HG02870 (cell line): ENCODE measurements at regions not wholly inside any gene's neighbourhood (a gene's known extent, or its start where the extent isn't known, plus 50 kb on each side); places are given as distances from the start of the nearest gene placed in this dataset.

Experiments
- ATAC-seq: cut with Tn5 transposase; IDR thresholded peaks from one replicate; pipeline ENCODE4 v1.9.1; 2021; ENCODE audit warnings: mild to moderate bottlenecking, moderate library complexity; ENCODE audit not compliant: unreplicated experiment

GRCh38 chr4:186930024-186930423, 206.4 kb upstream of the FAT1 start:
- no peak for ATAC-seq

GRCh38 chr4:186931519-186931918, 207.9 kb upstream of the FAT1 start:
- no peak for ATAC-seq

- ATAC-seq, result no peak
These were observed 208.5 kb upstream of the FAT1 start for GRCh38 chr4:186932196-186932595.

- no peak for ATAC-seq
These were observed 209.1 kb upstream of the FAT1 start for GRCh38 chr4:186932631-186933187.

GRCh38 chr4:186934244-186934643, 210.6 kb upstream of the FAT1 start:
- no peak for ATAC-seq

- ATAC-seq, result no peak
These were observed 211.3 kb upstream of the FAT1 start for GRCh38 chr4:186934841-186935443.

- ATAC-seq, result no peak
These were observed 212.2 kb upstream of the FAT1 start for GRCh38 chr4:186935901-186936300.

GRCh38 chr4:186936496-186937375, 213.1 kb upstream of the FAT1 start:
- ATAC-seq, result no peak

- ATAC-seq, result no peak
These were observed 215.6 kb upstream of the FAT1 start for GRCh38 chr4:186939226-186939625.

GRCh38 chr4:186939766-186940165, 216.1 kb upstream of the FAT1 start:
- ATAC-seq, result no peak

GRCh38 chr4:186940476-186940875, 216.8 kb upstream of the FAT1 start:
- no peak for ATAC-seq

GRCh38 chr4:186942758-186943377, 219.2 kb upstream of the FAT1 start:
- ATAC-seq, result no peak

GRCh38 chr4:186943411-186943810, 219.8 kb upstream of the FAT1 start:
- no peak for ATAC-seq

- no peak for ATAC-seq
These were observed 222.5 kb upstream of the FAT1 start for GRCh38 chr4:186946136-186946535.

- no peak for ATAC-seq
These were observed 223.1 kb upstream of the FAT1 start for GRCh38 chr4:186946682-186947294.

GRCh38 chr4:186948361-186949242, 224.9 kb upstream of the FAT1 start:
- no peak for ATAC-seq

- ATAC-seq, result no peak
These were observed 226.2 kb upstream of the FAT1 start for GRCh38 chr4:186949847-186950246.

- no peak for ATAC-seq
These were observed 229.1 kb upstream of the FAT1 start for GRCh38 chr4:186952709-186953108.

GRCh38 chr4:186953599-186954260, 230.1 kb upstream of the FAT1 start:
- ATAC-seq, result no peak

- no peak for ATAC-seq
These were observed 230.9 kb upstream of the FAT1 start for GRCh38 chr4:186954509-186954908.
